Tibial artery (tissue), 4 donors: ENCODE measurements at regions not wholly inside any gene's neighbourhood (a gene's known extent, or its start where the extent isn't known, plus 50 kb on each side); places are given as distances from the start of the nearest gene placed in this dataset.
"Not testable (repeated sequence)": the region's sequence is repeated elsewhere in the genome, so short reads cannot be mapped to it uniquely, and the experiment has no call there.

ENCODE experiments used
- DNase-seq, 2 donors: peaks; one replicate each; pipeline ENCODE4 v3.0.0-alpha.2; 2019
- H3K27ac ChIP-seq, 2 donors: fragments of 200-600 bp; sonication (generic) in 1 of 2; 1 replicate in 1 of 2; 2 replicates in 1 of 2; pipeline ENCODE4 v1.5.1; 2018 to 2019; ENCODE audit warnings: mild to moderate bottlenecking in 1 of 2
- H3K27me3 ChIP-seq, 2 donors: fragments of 200-600 bp; sonication (generic) in 1 of 2; one replicate each; pipeline versions ENCODE4 v1.5.1 to v1.6.0; 2016 to 2019
- H3K36me3 ChIP-seq, 3 donors: fragments of 200-600 bp; sonication (generic) in 2 of 3; one replicate each; pipeline ENCODE4 v1.5.1; 2016 to 2019; ENCODE audit warnings: mild to moderate bottlenecking in 2 of 3
- H3K4me1 ChIP-seq, 4 donors: fragments of 200-600 bp; sonication (generic) in 2 of 4; 1 replicate in 3 of 4; 2 replicates in 1 of 4; pipeline ENCODE4 v1.5.1; 2016 to 2019
- H3K4me3 ChIP-seq, 2 donors: fragments of 200-600 bp; sonication (generic) in 1 of 2; 1 replicate in 1 of 2; 2 replicates in 1 of 2; pipeline ENCODE4 v1.5.1; 2018 to 2019; ENCODE audit warnings: mild to moderate bottlenecking in 2 of 2
- H3K9me3 ChIP-seq, 3 donors: fragments of 200-600 bp; sonication (generic) in 1 of 3; one replicate each; pipeline ENCODE4 v1.5.1; 2016 to 2019
- intact Hi-C: fragments of 100-400 bp; cut with DNase I; formaldehyde crosslinking; loops from one replicate; pipeline ENCODE4 v1.15.0; 2023; ENCODE audit warnings: low total_unique reads

- H3K27ac ChIP-seq, H3K27me3 ChIP-seq, intact Hi-C loops, H3K36me3 ChIP-seq, H3K4me1 ChIP-seq, H3K9me3 ChIP-seq, DNase-seq, H3K4me3 ChIP-seq: not testable (repeated sequence)
Measured at GRCh38 chr1:149713952-149714351, 68.5 kb upstream of the FCGR1A start.

- intact Hi-C loops, H3K27me3 ChIP-seq, H3K4me3 ChIP-seq, H3K36me3 ChIP-seq, H3K9me3 ChIP-seq, H3K4me1 ChIP-seq, DNase-seq, H3K27ac ChIP-seq: not testable (repeated sequence)
Measured at GRCh38 chr1:149724618-149725302, 57.7 kb upstream of the FCGR1A start.

- H3K4me1 ChIP-seq, intact Hi-C loops: not testable (repeated sequence)
Measured at GRCh38 chr1:149726688-149727087, 55.8 kb upstream of the FCGR1A start.

GRCh38 chr1:149728598-149728997, 53.9 kb upstream of the FCGR1A start:
- DNase-seq, H3K9me3 ChIP-seq, H3K27me3 ChIP-seq, H3K4me3 ChIP-seq, intact Hi-C loops, H3K4me1 ChIP-seq, H3K36me3 ChIP-seq, H3K27ac ChIP-seq: not testable (repeated sequence)

More at GRCh38 chr1:149726688-149727087, 55.8 kb upstream of the FCGR1A start:
- not testable (repeated sequence) for H3K36me3 ChIP-seq, H3K4me3 ChIP-seq, H3K27ac ChIP-seq, H3K27me3 ChIP-seq, DNase-seq, H3K9me3 ChIP-seq
